ENCODE measurements at regions not wholly inside any gene's neighbourhood (a gene's known extent, or its start where the extent isn't known, plus 50 kb on each side); places are given as distances from the start of the nearest gene placed in this dataset.

- TF ChIP-seq ARID4B (CRISPR knock-in tag; IDR thresholded peaks at IDR 0.05) (no peak), L3MBTL2 (IDR thresholded peaks at IDR 0.05) (no peak)
- TF ChIP-seq, protein P1, sequence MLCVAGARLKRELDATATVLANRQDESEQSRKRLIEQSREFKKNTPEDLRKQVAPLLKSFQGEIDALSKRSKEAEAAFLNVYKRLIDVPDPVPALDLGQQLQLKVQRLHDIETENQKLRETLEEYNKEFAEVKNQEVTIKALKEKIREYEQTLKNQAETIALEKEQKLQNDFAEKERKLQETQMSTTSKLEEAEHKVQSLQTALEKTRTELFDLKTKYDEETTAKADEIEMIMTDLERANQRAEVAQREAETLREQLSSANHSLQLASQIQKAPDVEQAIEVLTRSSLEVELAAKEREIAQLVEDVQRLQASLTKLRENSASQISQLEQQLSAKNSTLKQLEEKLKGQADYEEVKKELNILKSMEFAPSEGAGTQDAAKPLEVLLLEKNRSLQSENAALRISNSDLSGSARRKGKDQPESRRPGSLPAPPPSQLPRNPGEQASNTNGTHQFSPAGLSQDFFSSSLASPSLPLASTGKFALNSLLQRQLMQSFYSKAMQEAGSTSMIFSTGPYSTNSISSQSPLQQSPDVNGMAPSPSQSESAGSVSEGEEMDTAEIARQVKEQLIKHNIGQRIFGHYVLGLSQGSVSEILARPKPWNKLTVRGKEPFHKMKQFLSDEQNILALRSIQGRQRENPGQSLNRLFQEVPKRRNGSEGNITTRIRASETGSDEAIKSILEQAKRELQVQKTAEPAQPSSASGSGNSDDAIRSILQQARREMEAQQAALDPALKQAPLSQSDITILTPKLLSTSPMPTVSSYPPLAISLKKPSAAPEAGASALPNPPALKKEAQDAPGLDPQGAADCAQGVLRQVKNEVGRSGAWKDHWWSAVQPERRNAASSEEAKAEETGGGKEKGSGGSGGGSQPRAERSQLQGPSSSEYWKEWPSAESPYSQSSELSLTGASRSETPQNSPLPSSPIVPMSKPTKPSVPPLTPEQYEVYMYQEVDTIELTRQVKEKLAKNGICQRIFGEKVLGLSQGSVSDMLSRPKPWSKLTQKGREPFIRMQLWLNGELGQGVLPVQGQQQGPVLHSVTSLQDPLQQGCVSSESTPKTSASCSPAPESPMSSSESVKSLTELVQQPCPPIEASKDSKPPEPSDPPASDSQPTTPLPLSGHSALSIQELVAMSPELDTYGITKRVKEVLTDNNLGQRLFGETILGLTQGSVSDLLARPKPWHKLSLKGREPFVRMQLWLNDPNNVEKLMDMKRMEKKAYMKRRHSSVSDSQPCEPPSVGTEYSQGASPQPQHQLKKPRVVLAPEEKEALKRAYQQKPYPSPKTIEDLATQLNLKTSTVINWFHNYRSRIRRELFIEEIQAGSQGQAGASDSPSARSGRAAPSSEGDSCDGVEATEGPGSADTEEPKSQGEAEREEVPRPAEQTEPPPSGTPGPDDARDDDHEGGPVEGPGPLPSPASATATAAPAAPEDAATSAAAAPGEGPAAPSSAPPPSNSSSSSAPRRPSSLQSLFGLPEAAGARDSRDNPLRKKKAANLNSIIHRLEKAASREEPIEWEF (CRISPR knock-in tag; IDR thresholded peaks at IDR 0.05) = no peak
- TF ChIP-seq, protein P2, sequence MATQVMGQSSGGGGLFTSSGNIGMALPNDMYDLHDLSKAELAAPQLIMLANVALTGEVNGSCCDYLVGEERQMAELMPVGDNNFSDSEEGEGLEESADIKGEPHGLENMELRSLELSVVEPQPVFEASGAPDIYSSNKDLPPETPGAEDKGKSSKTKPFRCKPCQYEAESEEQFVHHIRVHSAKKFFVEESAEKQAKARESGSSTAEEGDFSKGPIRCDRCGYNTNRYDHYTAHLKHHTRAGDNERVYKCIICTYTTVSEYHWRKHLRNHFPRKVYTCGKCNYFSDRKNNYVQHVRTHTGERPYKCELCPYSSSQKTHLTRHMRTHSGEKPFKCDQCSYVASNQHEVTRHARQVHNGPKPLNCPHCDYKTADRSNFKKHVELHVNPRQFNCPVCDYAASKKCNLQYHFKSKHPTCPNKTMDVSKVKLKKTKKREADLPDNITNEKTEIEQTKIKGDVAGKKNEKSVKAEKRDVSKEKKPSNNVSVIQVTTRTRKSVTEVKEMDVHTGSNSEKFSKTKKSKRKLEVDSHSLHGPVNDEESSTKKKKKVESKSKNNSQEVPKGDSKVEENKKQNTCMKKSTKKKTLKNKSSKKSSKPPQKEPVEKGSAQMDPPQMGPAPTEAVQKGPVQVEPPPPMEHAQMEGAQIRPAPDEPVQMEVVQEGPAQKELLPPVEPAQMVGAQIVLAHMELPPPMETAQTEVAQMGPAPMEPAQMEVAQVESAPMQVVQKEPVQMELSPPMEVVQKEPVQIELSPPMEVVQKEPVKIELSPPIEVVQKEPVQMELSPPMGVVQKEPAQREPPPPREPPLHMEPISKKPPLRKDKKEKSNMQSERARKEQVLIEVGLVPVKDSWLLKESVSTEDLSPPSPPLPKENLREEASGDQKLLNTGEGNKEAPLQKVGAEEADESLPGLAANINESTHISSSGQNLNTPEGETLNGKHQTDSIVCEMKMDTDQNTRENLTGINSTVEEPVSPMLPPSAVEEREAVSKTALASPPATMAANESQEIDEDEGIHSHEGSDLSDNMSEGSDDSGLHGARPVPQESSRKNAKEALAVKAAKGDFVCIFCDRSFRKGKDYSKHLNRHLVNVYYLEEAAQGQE (IDR thresholded peaks at IDR 0.05; ENCODE audit: borderline replicate concordance) = no peak
- TF ChIP-seq, protein P2 (CRISPR knock-in tag; IDR thresholded peaks at IDR 0.05; ENCODE audit: low read depth) = no peak
Measured at GRCh38 chr5:156134216-156134615, 192.7 kb upstream of the SGCD start (continued).
